Activated CD8-positive, alpha-beta memory T cell treated with anti-CD3 and anti-CD28 coated beads, Interleukin-2, amount 50 U/mL, for 24 hours (primary cell): ENCODE measurements at regions not wholly inside any gene's neighbourhood (a gene's known extent, or its start where the extent isn't known, plus 50 kb on each side); places are given as distances from the start of the nearest gene placed in this dataset.
"Not testable (repeated sequence)": the region's sequence is repeated elsewhere in the genome, so short reads cannot be mapped to it uniquely, and the experiment has no call there.

Experiments
- DNase-seq: peaks from one replicate; pipeline ENCODE4 v3.0.0-alpha.2; 2020; ENCODE audit errors: extremely low read depth

DNA sequence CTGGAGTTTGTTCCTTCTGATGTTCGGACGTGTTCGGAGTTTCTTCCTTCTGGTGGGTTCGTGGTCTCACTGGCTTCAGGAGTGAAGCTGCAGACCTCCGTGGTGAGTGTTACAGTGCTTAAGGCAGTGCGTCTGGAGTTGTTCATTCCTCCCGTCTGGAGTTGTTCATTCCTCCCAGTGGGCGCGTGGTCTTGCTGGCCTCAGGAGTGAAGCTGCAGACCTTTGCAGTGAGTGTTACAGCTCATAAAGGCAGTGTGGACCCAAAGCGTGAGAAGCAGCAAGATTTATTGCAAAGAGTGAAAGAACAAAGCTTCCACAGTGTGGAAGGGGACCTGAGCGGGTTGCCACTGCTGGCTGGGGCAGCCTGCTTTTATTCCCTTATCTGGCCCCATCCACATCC is 63.4 kb upstream of the DDHD1 start:
- not testable (repeated sequence) for DNase-seq

DNA sequence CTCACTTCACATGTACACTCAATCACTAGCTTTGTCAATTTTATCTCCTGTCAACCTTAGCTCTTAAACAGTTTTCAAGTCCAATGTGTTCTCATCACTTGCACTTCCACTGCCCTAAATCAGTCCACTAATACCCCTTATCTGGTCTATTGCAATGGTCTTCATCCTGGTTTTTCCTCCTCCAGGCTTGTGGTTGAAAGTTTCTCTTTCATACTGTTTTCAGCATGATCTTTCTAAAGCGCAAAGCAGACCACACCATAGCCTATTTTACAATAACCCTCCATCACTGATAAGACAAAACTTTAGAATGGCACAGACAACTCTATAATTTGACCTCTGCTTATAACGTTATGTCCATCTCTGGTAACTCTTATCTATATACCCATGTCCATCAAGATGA is 62.0 kb upstream of the DDHD1 start:
- DNase-seq: no peak

DNA sequence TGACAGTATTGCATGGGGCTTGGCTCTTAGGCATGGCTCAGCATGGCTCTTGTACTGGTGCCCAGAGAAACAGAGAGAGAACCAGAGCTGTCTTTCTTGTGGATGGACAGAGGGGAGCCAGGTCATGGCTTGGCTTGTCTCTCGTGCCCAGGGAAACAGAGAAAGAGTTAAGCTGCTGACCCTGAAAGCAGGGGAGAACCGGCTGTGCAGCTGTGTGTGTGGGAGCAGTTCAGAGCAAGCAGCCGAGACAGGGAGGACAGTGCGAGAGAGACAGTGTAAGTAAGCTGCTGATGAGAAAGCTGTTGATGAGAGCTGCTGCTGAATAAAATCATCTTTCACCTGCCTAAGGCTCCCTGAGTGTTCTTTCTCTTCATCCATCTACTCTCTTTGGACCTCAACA is 61.3 kb upstream of the DDHD1 start:
- no peak for DNase-seq

DNA sequence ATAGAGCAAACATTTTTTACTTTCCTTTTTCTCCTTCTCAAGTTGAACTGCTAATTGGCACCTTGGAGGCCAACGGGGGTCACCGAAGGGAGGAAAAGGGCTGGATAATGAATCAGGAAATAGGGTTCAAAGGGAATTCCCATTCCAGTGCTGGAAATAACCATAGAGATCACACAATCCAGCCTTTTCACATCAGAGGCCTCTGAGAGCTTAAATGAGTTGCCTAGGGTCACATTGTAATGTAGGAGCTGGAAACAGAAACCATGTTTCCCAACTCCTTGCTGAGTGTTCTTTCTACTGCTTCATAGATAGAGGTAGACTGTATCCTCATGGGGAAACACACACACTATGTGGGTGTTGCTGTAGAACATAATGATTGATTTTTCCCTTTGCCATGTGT is 60.6 kb upstream of the DDHD1 start:
- DNase-seq: no peak

DNA sequence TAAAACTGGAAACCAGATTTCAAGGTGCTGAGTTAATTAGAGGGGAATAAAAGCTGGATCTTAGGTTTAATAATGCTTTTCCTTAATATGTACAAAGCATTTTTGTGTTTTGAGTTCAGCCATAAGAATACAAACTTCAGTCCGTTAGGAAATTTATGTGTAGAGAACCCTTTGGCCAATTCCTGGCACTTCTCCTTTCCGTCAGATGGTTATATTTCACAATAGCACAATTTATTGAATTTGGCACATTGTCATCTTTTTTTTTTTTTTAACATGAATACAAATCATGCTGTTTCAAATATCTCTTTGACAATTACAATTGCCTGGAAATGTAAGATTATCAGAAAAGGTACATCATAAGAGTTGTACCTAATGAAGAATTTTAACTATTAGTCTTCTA is 56.2 kb upstream of the DDHD1 start:
- DNase-seq: no peak
